AG10803 (cell line): ENCODE measurements at regions not wholly inside any gene's neighbourhood (a gene's known extent, or its start where the extent isn't known, plus 50 kb on each side); places are given as distances from the start of the nearest gene placed in this dataset.

Experiments used
- DNase-seq: peaks from one replicate; pipeline ENCODE4 v3.0.0; 2010; ENCODE audit warnings: low read depth
- H3K4me3 ChIP-seq: 2 replicates; pipeline ENCODE4 v1.5.1; 2011; ENCODE audit warnings: mild to moderate bottlenecking, low read length, control low read depth
- CTCF ChIP-seq: conservative IDR thresholded peaks from 2 replicates; pipeline ENCODE4 v1.5.1; 2011; ENCODE audit warnings: mild to moderate bottlenecking, low read length, control low read depth, inconsistent platforms

- DNase-seq = no peak
- TF ChIP-seq CTCF = no peak
- no peak overlapping the region for H3K4me3 ChIP-seq
Observed at GRCh38 chrX:86887341-86887740, 630.3 kb upstream of the KLHL4 start.

- no peak for TF ChIP-seq CTCF
- no peak overlapping the region for H3K4me3 ChIP-seq
- no peak for DNase-seq
Observed at GRCh38 chrX:86910027-86910426, 607.6 kb upstream of the KLHL4 start.

GRCh38 chrX:86910602-86911311 is 606.8 kb upstream of the KLHL4 start:
- no peak for DNase-seq
- TF ChIP-seq CTCF = no peak
- H3K4me3 ChIP-seq = no peak overlapping the region

GRCh38 chrX:86914569-86914968 is 603.0 kb upstream of the KLHL4 start:
- no peak overlapping the region for H3K4me3 ChIP-seq
- no peak for TF ChIP-seq CTCF
- DNase-seq = no peak

- no peak for DNase-seq
- no peak overlapping the region for H3K4me3 ChIP-seq
- no peak for TF ChIP-seq CTCF
Observed at GRCh38 chrX:86917959-86918358, 599.6 kb upstream of the KLHL4 start.

- no peak for DNase-seq
- no peak for TF ChIP-seq CTCF
- no peak overlapping the region for H3K4me3 ChIP-seq
Observed at GRCh38 chrX:86930419-86930818, 587.2 kb upstream of the KLHL4 start.

- no peak overlapping the region for H3K4me3 ChIP-seq
- DNase-seq = no peak
- TF ChIP-seq CTCF = no peak
Observed at GRCh38 chrX:86935988-86936387, 581.6 kb upstream of the KLHL4 start.
